HepG2 (cell line): ENCODE measurements at regions not wholly inside any gene's neighbourhood (a gene's known extent, or its start where the extent isn't known, plus 50 kb on each side); places are given as distances from the start of the nearest gene placed in this dataset.

ENCODE experiments used
- ATF5 ChIP-seq: sonication (generic); formaldehyde crosslinking; IDR thresholded peaks from 2 replicates; pipeline ENCODE4 v1.4.0; 2020; ENCODE audit warnings: mild to moderate bottlenecking, low read depth, missing genetic modification reagents
- BATF2 ChIP-seq: sonication (generic); formaldehyde crosslinking; IDR thresholded peaks from 2 replicates; pipeline ENCODE4 v1.8.0; 2022; ENCODE audit warnings: mild to moderate bottlenecking, missing genetic modification reagents, moderate library complexity
- BRD4 ChIP-seq: sonication (generic); formaldehyde crosslinking; IDR thresholded peaks from 2 replicates; pipeline ENCODE4 v1.4.0; 2020; ENCODE audit warnings: missing genetic modification reagents
- IKZF1 ChIP-seq: fragments of 450-650 bp; IDR thresholded peaks from 2 replicates; pipeline ENCODE4 v1.7.1; 2016
- NFE2 ChIP-seq: sonication (generic); formaldehyde crosslinking; IDR thresholded peaks from 2 replicates; pipeline ENCODE4 v1.4.0; 2020; ENCODE audit warnings: missing genetic modification reagents
- NRL ChIP-seq: sonication (generic); formaldehyde crosslinking; IDR thresholded peaks from 2 replicates; pipeline ENCODE4 v1.5.0; 2020; ENCODE audit warnings: missing genetic modification reagents, mild to moderate bottlenecking, moderate library complexity, borderline replicate concordance
- PLRG1 ChIP-seq: fragments of 450-650 bp; conservative IDR thresholded peaks from 2 replicates; pipeline ENCODE4 v1.6.1; 2016
- RELA ChIP-seq: sonication (generic); formaldehyde crosslinking; IDR thresholded peaks from 2 replicates; pipeline ENCODE4 v1.4.0; 2020; ENCODE audit warnings: missing genetic modification reagents
- RFXANK ChIP-seq: IDR thresholded peaks from 2 replicates; pipeline ENCODE4 v1.6.1; 2016
- TOPORS ChIP-seq: sonication (generic); formaldehyde crosslinking; IDR thresholded peaks from 2 replicates; pipeline ENCODE4 v1.8.0; 2023; ENCODE audit warnings: mild to moderate bottlenecking, missing genetic modification reagents
- ZMYM3 ChIP-seq: sonication (generic); formaldehyde crosslinking; IDR thresholded peaks from 2 replicates; pipeline ENCODE4 v1.5.1; 2020; ENCODE audit warnings: mild to moderate bottlenecking, missing genetic modification reagents
- ZMYM4 ChIP-seq: sonication (generic); formaldehyde crosslinking; IDR thresholded peaks from 2 replicates; pipeline ENCODE4 v1.8.1; 2023; ENCODE audit warnings: mild to moderate bottlenecking, missing genetic modification reagents
- ZNF496 ChIP-seq: sonication (generic); formaldehyde crosslinking; IDR thresholded peaks from 2 replicates; pipeline ENCODE4 v1.8.1; 2023; ENCODE audit warnings: mild to moderate bottlenecking, moderate library complexity, missing genetic modification reagents; ENCODE audit not compliant: insufficient replicate concordance
- ZNF598 ChIP-seq: sonication (generic); formaldehyde crosslinking; IDR thresholded peaks from 2 replicates; pipeline ENCODE4 v1.5.1; 2020; ENCODE audit warnings: mild to moderate bottlenecking, missing genetic modification reagents, borderline replicate concordance
- ZNF83 ChIP-seq: sonication (generic); formaldehyde crosslinking; IDR thresholded peaks from 2 replicates; pipeline ENCODE4 v1.4.0; 2020; ENCODE audit warnings: missing genetic modification reagents, mild to moderate bottlenecking, borderline replicate concordance
- TF ChIP-seq, protein P1 (sequence below): sonication (generic); formaldehyde crosslinking; IDR thresholded peaks from 2 replicates; pipeline ENCODE4 v1.4.0; 2020; ENCODE audit warnings: missing genetic modification reagents
- TF ChIP-seq, protein P2 (sequence below): sonication (generic); formaldehyde crosslinking; IDR thresholded peaks from 2 replicates; pipeline ENCODE4 v1.9.0; 2021; ENCODE audit warnings: missing genetic modification reagents, borderline replicate concordance
- TF ChIP-seq, protein P3 (sequence below): sonication (generic); formaldehyde crosslinking; IDR thresholded peaks from 2 replicates; pipeline ENCODE4 v1.4.0; 2020; ENCODE audit warnings: missing genetic modification reagents, borderline replicate concordance
- TF ChIP-seq, protein P4 (sequence below): IDR thresholded peaks from 2 replicates; pipeline ENCODE4 v1.6.1; 2016; ENCODE audit warnings: mild to moderate bottlenecking, missing biosample characterization, missing genetic modification reagents

DNA sequence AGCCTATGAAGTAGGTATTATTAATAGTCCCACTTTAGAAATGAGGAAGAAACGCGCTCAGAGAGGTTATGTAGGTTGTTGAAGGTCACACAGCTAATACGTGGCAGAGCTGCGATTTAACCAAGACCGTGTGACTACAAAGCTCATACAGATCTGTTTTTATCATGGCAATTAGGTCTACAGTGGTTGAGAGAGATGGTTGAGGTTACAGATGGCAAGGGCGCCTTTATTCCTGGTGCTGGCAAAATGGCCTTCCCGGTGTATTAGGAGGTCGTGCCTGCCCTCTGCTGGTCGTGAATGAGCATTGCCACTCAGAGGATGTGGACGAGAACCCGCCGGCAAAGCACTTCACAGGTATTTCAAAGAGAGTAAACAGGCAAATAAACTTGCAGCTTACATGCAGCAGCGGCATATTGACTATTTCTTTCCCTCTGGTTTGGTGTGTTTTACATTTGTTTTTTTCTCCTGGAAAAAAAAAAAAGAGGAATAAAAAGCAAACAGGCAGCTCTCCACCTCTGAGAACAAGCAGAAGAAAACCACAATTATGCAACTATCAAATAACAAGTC is 65.3 kb upstream of the EGFLAM start (continued):
- no peak for TF ChIP-seq NRL (CRISPR knock-in tag)
- no peak for TF ChIP-seq RELA (CRISPR knock-in tag)
- no peak for TF ChIP-seq TOPORS
- TF ChIP-seq, protein P1, sequence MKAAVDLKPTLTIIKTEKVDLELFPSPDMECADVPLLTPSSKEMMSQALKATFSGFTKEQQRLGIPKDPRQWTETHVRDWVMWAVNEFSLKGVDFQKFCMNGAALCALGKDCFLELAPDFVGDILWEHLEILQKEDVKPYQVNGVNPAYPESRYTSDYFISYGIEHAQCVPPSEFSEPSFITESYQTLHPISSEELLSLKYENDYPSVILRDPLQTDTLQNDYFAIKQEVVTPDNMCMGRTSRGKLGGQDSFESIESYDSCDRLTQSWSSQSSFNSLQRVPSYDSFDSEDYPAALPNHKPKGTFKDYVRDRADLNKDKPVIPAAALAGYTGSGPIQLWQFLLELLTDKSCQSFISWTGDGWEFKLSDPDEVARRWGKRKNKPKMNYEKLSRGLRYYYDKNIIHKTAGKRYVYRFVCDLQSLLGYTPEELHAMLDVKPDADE, result no peak
- TF ChIP-seq ZNF83 (CRISPR knock-in tag), result no peak
- TF ChIP-seq, protein P2, sequence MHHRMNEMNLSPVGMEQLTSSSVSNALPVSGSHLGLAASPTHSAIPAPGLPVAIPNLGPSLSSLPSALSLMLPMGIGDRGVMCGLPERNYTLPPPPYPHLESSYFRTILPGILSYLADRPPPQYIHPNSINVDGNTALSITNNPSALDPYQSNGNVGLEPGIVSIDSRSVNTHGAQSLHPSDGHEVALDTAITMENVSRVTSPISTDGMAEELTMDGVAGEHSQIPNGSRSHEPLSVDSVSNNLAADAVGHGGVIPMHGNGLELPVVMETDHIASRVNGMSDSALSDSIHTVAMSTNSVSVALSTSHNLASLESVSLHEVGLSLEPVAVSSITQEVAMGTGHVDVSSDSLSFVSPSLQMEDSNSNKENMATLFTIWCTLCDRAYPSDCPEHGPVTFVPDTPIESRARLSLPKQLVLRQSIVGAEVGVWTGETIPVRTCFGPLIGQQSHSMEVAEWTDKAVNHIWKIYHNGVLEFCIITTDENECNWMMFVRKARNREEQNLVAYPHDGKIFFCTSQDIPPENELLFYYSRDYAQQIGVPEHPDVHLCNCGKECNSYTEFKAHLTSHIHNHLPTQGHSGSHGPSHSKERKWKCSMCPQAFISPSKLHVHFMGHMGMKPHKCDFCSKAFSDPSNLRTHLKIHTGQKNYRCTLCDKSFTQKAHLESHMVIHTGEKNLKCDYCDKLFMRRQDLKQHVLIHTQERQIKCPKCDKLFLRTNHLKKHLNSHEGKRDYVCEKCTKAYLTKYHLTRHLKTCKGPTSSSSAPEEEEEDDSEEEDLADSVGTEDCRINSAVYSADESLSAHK (CRISPR knock-in tag), result no peak
- TF ChIP-seq, protein P3, sequence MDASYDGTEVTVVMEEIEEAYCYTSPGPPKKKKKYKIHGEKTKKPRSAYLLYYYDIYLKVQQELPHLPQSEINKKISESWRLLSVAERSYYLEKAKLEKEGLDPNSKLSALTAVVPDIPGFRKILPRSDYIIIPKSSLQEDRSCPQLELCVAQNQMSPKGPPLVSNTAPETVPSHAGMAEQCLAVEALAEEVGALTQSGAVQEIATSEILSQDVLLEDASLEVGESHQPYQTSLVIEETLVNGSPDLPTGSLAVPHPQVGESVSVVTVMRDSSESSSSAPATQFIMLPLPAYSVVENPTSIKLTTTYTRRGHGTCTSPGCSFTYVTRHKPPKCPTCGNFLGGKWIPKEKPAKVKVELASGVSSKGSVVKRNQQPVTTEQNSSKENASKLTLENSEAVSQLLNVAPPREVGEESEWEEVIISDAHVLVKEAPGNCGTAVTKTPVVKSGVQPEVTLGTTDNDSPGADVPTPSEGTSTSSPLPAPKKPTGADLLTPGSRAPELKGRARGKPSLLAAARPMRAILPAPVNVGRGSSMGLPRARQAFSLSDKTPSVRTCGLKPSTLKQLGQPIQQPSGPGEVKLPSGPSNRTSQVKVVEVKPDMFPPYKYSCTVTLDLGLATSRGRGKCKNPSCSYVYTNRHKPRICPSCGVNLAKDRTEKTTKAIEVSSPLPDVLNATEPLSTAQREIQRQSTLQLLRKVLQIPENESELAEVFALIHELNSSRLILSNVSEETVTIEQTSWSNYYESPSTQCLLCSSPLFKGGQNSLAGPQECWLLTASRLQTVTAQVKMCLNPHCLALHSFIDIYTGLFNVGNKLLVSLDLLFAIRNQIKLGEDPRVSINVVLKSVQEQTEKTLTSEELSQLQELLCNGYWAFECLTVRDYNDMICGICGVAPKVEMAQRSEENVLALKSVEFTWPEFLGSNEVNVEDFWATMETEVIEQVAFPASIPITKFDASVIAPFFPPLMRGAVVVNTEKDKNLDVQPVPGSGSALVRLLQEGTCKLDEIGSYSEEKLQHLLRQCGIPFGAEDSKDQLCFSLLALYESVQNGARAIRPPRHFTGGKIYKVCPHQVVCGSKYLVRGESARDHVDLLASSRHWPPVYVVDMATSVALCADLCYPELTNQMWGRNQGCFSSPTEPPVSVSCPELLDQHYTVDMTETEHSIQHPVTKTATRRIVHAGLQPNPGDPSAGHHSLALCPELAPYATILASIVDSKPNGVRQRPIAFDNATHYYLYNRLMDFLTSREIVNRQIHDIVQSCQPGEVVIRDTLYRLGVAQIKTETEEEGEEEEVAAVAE, result 0 out of 2 replicates have a peak, but pooled peaks have one; percentile 18
- TF ChIP-seq ZMYM3 (CRISPR knock-in tag), result peak; percentile 96
- no peak for TF ChIP-seq NFE2 (CRISPR knock-in tag)
- no peak for TF ChIP-seq ZNF496
- no peak for TF ChIP-seq IKZF1
- TF ChIP-seq PLRG1, result no peak
- TF ChIP-seq RFXANK (CRISPR knock-in tag), result no peak
- TF ChIP-seq BRD4, result peak; percentile 65; the same call in 1 of the 2 replicates
- TF ChIP-seq BATF2 (CRISPR knock-in tag), result no peak
- TF ChIP-seq ZMYM4 (CRISPR knock-in tag), result peak; percentile 51; the same call in 1 of the 2 replicates
- no peak for TF ChIP-seq ATF5 (CRISPR knock-in tag)
- no peak for TF ChIP-seq ZNF598 (CRISPR knock-in tag)
- TF ChIP-seq, protein P4, sequence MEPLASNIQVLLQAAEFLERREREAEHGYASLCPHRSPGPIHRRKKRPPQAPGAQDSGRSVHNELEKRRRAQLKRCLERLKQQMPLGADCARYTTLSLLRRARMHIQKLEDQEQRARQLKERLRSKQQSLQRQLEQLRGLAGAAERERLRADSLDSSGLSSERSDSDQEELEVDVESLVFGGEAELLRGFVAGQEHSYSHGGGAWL (CRISPR knock-in tag), result 0 out of 2 replicates have a peak, but pooled peaks have one; percentile 29
